GM21447 (cell line): ENCODE measurements at regions not wholly inside any gene's neighbourhood (a gene's known extent, or its start where the extent isn't known, plus 50 kb on each side); places are given as distances from the start of the nearest gene placed in this dataset.
"Not testable (repeated sequence)": the region's sequence is repeated elsewhere in the genome, so short reads cannot be mapped to it uniquely, and the experiment has no call there.

Source experiments
- ATAC-seq: cut with Tn5 transposase; IDR thresholded peaks from one replicate; pipeline ENCODE4 v1.9.1; 2021; ENCODE audit not compliant: unreplicated experiment

- ATAC-seq: no peak
These were observed 105.5 kb upstream of the ASB18 start for GRCh38 chr2:236369661-236370062.

DNA sequence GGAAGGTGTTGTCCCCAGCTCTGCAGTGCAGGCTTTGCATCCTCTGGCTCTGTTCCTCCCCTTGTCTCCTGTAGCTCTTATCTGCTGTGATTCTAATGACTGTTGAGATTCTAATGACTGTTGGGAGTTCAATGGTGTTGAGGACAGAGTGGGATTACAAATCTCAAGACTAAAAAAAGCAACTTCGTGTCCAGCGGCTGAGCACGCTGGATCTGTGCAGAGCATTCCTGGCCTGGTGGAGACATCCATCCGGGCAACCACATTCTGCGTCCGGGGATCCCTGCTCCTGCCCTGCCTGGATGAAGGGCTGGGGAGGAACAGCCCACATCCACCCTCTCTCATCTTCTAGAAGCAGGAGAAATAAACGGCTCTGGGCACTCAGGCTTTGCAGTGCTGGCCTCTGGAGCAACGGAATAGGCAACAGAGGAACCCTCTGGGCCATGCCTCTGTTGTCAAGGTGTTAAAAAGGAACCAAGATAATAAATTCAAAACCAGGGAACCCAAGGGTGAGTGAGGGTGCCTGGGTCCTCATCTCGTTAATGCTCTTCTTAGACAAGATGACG, 106.7 kb upstream of the ASB18 start:
- no peak for ATAC-seq

DNA sequence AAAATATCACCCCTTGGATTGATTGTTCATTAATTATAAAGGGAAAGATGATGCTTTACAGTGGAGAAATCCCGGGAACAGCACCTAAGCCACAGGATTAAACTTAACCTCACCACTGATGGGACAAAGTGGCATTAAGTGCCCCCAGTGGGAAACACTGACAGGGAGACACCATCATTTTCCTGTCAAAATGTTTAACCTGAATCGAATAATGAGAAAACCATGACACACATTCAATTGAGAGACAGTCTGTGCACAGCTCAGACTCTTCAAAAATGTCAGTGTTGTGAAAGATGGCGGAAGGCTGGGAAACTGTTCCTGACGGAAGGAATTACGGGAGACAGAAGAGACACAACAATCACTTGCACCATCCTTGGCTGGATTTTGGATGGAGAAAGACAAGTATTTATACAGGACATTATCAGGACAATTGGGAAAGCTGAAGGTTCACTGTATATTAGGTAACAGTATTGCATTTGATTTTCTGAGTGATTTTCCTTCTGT, 111.8 kb upstream of the ASB18 start:
- no peak for ATAC-seq

DNA sequence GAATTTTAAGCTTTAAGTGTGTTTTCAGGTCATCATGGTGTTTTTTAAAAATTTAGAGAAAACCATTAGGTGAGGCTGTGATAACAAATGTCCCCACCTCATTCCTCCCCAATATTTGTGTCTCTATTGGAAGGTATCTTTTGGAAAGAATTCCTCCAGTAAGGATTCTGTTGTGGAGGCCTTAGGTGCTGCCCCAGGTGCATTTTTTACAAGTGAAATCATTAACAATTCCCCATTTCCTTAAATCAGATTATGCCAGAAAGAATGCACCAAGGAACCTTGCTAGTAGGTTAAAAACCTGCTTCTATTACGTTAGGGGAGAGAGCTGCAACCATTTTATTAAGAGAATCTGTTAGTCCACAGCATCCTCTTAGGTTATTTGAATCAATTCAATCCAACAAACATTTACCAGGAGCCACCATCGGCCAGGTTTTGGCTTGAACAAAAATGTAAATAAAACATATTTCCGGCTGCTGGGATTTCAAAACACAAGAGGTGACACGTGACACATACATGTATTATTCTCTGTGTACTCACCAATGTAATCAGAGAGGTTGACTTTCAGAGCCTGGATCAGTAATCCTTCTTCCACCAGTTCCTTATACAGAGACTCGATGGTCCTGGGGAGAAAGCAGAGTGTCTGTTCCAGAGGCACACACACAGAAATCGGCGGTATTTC, 112.5 kb upstream of the ASB18 start:
- no peak for ATAC-seq

DNA sequence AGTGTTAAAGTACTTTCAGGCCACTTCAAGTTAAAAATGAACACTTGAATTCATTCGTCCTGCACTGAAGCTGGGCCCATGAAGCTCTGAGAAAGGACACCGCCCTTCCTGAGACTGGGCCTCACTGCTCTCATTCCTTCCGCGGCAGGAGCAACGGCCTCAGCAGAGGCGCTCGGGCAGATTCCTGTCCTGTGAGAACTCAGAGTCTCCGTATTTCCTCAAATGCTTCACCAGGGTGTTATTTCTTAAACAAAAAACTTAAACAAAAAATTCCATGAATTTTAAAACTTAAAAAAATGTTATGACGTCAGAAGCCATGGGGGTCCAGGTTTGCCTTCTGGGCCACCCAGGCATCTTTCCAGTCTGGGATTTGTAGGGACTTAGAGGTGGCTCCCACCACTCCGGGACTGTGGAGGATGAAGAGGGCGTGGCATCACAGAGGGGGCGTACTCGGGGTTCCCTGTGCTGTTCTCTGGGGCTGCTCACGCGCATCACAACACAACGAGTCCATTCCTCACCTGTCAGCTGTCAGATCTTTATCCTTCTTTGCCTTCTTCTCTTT, 115.9 kb upstream of the ASB18 start:
- ATAC-seq: no peak

DNA sequence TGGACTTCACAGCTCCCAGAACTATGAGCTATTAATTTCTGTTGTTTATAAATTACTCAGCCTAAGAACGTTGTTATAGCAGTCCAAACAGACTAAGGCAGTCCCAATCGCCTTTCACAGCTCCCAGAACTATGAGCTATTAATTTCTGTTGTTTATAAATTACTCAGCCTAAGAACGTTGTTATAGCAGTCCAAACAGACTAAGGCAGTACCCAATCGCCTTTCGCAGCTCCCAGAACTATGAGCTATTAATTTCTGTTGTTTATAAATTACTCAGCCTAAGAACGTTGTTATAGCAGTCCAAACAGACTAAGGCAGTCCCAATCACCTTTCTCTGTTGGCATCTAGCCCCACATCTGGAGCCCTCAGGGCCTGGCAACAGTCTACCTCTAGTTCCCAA, 117.0 kb upstream of the ASB18 start:
- ATAC-seq: not testable (repeated sequence)

GRCh38 chr2:236389284-236390216, 125.3 kb upstream of the ASB18 start:
- ATAC-seq: not testable (repeated sequence)

- ATAC-seq: no peak
These were observed 128.9 kb upstream of the ASB18 start for GRCh38 chr2:236393101-236393500.

GRCh38 chr2:236393581-236393980, 129.4 kb upstream of the ASB18 start:
- no peak for ATAC-seq

GRCh38 chr2:236394571-236394970, 130.4 kb upstream of the ASB18 start:
- no peak for ATAC-seq

- no peak for ATAC-seq
These were observed 130.9 kb upstream of the ASB18 start for GRCh38 chr2:236395067-236395466.

GRCh38 chr2:236396818-236397350, 132.7 kb upstream of the ASB18 start:
- ATAC-seq: no peak

GRCh38 chr2:236397681-236398080, 133.5 kb upstream of the ASB18 start:
- ATAC-seq: no peak

GRCh38 chr2:236399409-236399808, 135.2 kb upstream of the ASB18 start:
- ATAC-seq: no peak

- ATAC-seq: no peak
These were observed 135.9 kb upstream of the ASB18 start for GRCh38 chr2:236400046-236400574.

DNA sequence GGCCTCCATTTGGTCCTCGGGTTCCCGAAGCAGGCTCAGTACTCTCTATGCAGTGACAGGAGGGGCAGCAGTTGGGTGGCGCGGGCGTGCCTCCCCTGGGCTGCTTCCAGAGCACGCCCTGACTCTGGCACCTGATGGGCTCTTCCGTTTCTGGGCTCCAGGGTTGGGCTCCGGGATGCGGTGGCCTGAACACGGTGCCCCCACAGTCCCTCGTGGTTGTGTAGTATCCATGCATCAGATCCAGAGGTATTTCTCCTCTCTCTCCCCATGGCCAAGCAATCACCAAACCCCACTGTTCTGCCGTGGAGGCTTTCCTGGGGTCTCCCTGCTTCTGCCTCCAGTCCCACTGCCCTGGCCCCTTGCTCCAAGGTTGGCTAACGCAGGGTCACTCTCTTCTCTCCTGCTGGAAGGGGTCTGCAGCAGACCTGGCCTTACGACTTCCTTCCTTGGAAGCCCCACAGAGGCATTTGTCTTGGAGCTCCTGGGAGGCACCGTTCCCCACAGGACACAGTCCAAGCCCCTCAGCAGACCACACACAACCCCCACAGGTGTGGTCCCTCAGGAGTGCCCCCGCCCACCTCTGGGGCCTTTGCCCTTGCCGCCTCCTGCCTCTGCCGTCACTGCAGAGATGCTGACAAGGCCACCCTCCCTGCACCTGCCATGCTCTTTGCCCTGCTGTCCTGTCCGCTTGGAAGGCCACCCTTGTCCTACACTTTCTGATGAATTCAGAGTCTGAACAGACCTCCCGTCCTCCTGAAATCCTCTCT, 136.6 kb upstream of the ASB18 start:
- ATAC-seq: no peak

DNA sequence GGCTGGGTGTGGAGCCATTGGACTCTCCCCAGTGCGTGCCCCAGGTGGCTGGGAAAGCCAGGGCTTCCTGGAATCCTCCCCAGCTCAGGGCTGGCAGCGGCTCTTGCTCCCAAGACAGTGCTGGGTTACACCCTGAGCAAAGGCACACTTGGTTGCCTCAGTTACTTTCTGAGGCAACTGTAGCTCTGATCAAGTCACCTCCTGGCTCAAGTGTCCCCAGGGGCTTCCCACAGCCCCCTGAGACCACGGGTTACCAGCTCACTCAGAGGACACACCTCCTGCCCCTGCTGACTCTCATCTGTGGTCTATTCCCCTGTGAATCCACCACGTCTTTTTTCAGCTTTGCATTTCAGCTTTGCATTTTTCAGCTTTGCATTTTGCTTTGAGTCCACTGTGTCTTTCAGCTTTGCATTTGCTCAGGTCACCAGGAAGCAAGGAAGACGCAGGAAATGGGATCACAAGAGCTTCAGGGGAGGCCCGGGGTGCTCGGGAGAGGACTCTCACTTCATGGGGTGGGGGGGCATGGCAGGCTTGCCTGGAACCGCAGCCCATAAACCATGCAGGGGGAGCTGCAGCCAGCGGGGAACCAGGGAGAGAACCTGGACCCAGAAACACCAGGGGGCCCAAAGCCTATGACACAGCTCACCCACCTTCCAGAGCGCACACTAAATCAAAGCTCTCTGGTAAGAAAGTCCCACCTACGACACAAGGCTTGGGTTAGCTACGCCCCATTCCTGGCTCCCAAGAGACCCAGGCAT, 138.0 kb upstream of the ASB18 start:
- ATAC-seq: no peak

DNA sequence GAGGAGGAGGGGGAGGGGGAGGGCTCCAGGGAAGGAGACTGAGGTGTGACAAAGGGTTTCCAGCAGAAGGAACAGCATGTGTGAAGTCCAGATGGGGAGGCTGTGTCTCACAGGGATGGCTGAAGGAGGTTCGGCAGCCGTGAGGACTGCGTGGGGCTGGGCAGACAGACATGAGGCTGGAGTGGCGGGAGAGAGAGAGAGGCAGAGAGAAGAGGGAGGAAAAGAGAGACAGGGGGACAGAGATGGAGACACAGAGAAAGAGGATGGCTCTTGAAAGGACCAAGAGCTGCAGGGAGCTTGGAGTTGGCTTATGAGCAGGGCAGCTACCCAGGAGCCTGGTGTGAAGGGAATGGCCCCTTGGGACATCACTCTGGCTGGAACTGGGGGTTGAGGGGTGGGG, 138.9 kb upstream of the ASB18 start:
- ATAC-seq: no peak

GRCh38 chr2:236403811-236404210, 139.6 kb upstream of the ASB18 start:
- no peak for ATAC-seq
